SKM-1 treated with dmso at 0.1 percent for 144 hours (cell line): ENCODE measurements at regions not wholly inside any gene's neighbourhood (a gene's known extent, or its start where the extent isn't known, plus 50 kb on each side); places are given as distances from the start of the nearest gene placed in this dataset.
"Not testable (repeated sequence)": the region's sequence is repeated elsewhere in the genome, so short reads cannot be mapped to it uniquely, and the experiment has no call there.

Experiments
- DNase-seq: peaks from one replicate; lab custom pipeline; 2025; ENCODE audit not compliant: unreplicated experiment; lab: John Stamatoyannopoulos, UW

- no peak for DNase-seq
Measured at GRCh38 chr5:17081142-17081541, 136.3 kb upstream of the BASP1 start.

GRCh38 chr5:17083276-17083675 is 134.2 kb upstream of the BASP1 start:
- not testable (repeated sequence) for DNase-seq

DNA sequence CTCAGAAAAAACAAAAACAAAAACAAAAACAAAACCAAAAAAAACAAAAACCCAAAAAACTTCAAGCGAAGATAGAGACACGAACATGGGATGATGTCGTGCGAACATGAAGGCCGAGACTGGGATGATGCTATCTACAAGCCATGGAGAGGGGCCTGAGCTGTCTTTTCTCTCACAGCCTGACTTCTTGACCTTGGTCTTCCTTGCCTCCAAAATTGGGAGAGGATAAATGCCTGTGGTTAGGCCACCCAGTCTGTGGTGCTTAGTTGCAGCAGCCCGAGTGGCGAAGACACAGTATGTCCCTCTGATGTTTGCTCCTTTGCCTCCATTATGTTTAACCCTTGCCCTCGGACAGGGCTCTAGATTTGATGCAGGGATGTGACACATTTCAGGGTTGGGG is 130.4 kb upstream of the BASP1 start:
- DNase-seq, result no peak

DNA sequence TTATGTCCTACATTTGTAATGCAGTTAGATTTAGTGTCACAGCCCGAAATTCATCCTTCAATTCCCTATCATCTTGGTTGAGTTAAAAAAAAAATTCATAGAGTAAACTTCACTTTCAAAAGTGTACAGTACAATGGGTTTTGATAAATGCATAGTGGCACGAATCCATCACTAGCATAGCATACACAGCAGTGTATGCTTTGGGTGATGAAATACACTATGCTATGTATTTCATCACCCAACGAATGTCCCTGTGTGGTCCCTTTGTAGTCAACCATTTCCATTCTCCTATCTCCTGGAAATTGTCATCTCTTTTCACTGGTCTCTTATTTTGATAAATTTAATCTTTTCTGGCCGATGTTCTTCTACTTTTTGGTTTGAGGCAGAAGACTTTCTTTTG is 129.4 kb upstream of the BASP1 start:
- no peak for DNase-seq

DNA sequence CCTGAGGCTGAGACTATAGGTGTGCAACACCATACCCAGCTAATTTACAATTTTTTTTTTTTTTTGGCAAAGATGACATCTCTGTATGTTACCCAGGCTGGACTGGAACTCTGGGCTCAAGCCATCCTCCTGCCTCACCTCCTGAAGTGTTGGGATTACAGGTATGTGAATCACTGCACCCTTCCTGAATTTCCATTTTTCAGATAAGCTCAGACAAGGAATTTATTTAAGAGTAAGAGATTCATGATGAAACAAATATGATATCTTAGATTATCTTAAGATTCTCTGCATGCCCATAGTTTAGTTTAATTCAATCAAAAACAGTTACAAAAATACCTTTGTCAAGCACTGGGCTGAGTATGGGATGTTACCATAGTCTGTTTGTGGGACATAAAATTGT is 128.4 kb upstream of the BASP1 start:
- DNase-seq, result no peak

DNA sequence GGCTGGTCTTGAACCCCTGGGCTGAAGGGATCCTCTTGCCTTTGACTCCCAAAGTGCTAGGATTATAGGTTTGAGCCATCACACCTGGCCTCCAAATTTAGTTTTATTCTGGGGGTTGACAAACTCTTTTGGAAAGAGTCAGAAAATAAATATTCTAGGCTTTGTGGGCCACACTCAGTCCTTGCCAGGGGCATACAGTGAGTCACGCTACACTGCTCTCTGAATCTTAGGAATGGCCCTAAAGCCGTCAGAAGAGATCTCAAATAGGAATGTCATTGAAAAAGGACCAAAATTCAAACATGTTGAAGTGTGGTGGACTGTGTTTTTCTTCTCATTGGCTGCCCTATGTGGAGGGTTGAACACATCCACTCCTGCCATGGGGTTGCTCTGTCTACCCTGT is 127.7 kb upstream of the BASP1 start:
- DNase-seq, result no peak

- DNase-seq, result no peak
Measured at GRCh38 chr5:17090839-17091238, 126.6 kb upstream of the BASP1 start.

DNA sequence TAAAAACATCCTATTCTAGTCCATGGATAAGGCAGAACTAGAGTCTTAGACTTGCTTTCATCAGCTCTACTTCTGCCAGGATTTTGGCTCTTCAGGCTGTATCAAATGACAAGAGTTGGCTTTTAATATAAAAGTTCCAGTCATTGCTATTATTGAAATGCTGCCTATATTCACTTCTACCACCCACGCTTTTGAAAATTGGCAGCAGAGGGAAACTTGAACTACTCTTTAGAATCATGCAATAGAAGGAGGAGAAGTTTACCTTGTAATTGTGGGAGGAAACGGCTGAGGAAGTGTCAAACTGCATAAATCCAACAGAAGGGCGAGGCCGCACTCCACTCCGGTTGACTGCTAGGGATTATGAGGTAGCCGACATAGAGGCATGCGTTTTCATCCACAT is 122.6 kb upstream of the BASP1 start:
- DNase-seq, result no peak

- DNase-seq, result no peak
Measured at GRCh38 chr5:17096952-17097695, 120.3 kb upstream of the BASP1 start.

DNA sequence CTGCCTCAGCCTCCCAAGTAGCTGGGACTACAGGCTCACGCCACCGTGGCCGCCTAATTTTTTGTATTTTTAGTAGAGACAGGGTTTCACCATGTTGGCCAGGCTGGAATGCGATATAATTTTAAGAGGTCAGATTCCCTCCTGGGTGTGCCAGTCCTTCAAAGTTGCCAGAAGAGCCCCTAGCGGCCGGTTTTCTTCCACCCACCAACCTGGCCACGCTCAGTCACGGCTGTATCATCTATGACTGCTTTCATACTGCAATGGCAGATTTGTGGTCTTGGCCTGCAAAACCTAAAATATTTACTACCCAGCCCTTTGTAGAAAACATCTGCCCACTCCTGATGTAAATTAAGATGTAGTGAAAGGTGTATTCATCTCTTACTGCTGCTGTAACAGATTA is 117.5 kb upstream of the BASP1 start:
- DNase-seq, result no peak

DNA sequence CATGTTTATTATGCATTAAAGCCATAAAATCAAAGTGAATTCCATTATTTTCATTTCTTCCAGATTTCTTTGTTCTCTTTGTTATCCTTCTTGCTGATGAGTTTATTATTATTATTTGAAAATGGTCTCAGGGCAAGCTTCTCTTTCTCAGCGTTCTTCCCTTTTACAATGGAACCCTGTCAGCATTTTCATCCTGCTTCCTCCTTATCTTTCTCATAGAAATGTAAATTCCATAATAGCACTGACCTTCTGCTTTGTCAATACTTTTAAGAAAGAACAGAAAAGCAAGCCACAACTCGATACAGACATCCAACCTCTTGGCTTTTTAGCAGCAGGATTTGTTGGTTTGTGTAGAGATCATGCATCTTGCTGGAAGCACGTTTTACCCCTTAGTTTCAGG is 114.0 kb upstream of the BASP1 start:
- no peak for DNase-seq

DNA sequence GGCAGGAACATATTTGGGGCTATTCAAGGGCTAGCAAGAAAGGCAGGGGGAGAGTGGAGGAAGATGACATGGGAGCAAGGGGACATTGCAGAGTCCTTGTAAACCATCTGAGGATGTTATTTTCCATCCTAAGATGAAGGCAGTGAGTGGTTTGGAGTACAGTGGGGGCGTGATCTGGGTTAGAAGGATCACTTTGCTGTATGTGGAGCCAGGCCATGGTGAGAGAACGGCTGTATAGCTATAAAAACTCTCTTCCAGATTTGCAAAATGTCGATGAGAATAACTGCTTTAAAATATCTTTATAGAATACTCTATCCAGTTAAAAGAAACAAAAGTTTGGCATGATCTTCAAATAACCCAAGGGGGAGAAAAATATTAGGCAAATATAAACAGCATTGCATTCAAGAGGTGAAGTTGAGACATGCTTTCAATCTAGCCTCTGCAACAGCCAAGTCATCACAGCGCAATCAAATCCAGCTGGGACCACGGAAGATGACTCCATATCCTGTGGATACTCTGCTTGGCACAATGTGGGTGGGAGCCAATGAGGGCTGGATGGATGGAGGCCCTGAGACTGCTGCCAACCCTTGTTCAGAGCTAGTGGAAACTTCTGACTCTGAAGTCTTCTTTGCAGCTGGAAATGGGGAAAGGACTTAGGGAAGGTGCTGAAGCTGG is 111.5 kb upstream of the BASP1 start:
- no peak for DNase-seq

GRCh38 chr5:17106521-17106920 is 110.9 kb upstream of the BASP1 start:
- DNase-seq, result no peak

GRCh38 chr5:17112091-17112716 is 105.2 kb upstream of the BASP1 start:
- not testable (repeated sequence) for DNase-seq

DNA sequence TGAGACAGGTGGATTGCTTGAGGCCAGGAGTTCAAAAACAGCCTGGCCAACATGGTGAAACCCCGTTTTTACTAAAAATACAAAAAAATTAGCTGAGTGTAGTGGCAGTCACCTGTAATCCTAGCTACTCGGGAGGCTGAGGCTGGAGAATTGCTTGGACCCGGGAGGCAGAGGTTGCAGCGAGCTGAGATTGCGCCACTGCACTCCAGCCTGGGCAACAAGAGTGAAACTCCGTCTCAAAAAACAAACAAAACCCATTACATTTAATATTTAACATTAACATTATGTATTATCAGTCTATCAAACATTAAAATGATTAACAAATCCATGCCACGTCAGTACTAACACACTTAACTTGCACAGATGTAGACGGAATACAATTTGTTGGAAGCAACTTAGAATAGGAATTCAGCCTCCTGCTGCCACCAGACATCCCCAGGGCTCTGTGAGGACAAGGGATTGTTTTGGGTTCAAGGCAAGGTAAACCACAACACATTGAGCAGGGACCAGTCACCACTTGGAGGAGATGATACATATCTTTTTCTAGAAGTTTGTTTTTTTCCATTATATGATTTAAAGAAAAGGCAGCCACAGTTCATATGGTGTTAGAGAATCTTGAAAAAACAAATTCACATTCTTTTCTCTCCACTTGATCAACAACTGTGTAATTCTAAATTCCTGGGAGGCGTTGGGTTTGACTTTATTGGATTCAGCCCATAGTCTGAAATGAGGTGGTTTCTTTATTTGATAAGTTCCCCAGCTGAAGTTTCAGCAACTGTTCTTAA is 104.1 kb upstream of the BASP1 start:
- no peak for DNase-seq

- DNase-seq, result no peak
Measured at GRCh38 chr5:17114233-17114632, 103.2 kb upstream of the BASP1 start.

GRCh38 chr5:17114715-17115599 is 102.5 kb upstream of the BASP1 start:
- DNase-seq, result no peak

GRCh38 chr5:17115855-17116254 is 101.6 kb upstream of the BASP1 start:
- DNase-seq, result no peak

GRCh38 chr5:17118631-17119030 is 98.8 kb upstream of the BASP1 start:
- DNase-seq, result peak; percentile 99

DNA sequence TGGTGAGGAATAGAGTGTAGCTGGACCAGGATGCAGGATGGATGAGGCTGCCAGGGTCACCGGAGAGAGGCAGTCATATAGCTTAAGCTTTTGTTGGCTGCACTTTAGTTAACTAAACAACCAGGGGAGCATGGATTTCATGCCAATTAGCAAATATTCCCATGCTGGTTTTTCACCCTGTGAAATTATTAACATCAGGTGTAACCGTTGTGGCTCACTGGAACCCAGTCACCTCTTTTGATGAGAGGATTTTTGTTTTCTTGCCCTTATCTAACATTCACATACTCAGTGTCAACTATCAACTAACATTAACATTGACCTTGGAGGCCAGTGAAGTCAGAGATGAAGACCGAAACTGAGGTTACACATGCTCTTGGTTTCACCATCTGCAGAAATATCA is 97.2 kb upstream of the BASP1 start:
- no peak for DNase-seq

GRCh38 chr5:17121776-17122175 is 95.7 kb upstream of the BASP1 start:
- DNase-seq, result no peak
